Gastroesophageal sphincter (tissue), 3 donors: ENCODE measurements at regions not wholly inside any gene's neighbourhood (a gene's known extent, or its start where the extent isn't known, plus 50 kb on each side); places are given as distances from the start of the nearest gene placed in this dataset.

Experiments used
- CTCF ChIP-seq, 4 experiments: fragments of 200-600 bp in 2 of 4; fragments of 450-650 bp in 2 of 4; sonication (generic) in 1 of 4; IDR thresholded peaks; one replicate each; pipeline ENCODE4 v1.5.1; 2017 to 2019; ENCODE audit warnings: antibody characterized with exemption in 4 of 4, mild to moderate bottlenecking in 2 of 4, moderate library complexity in 2 of 4
- POLR2A ChIP-seq, 2 donors: fragments of 450-650 bp; IDR thresholded peaks; one replicate each; pipeline ENCODE4 v1.6.1; 2017; ENCODE audit warnings: antibody characterized with exemption in 2 of 2, mild to moderate bottlenecking in 2 of 2, moderate library complexity in 1 of 2

DNA sequence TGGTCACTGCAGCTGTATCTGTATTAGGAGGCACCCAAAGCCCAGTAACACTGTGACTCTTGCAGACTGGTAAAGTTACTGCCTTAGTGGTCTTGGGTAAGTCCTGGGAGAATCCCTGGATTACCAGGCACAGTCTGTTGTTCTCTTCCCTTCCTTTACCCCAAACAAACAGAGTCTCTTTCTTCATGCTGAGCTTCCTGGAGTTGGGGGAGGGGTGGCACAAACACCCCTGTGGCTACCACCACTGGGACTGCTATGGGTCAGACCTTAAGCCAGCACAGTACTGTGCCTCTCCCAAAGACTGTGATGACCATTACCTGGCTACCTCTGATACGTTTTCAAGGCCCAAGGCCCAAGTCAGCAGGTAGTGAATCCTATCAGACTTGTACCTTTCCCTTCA, 59.9 kb upstream of the FAM3C start:
- no peak for TF ChIP-seq CTCF (IDR thresholded peaks at IDR 0.05)
- TF ChIP-seq POLR2A (IDR thresholded peaks at IDR 0.05) = no peak
